ENCODE measurements at regions not wholly inside any gene's neighbourhood (a gene's known extent, or its start where the extent isn't known, plus 50 kb on each side); places are given as distances from the start of the nearest gene placed in this dataset.

- CTCF ChIA-PET, result no interaction called here
- POLR2A ChIA-PET, result no interaction called here
These were observed 164.7 kb upstream of the CHD6 start for GRCh38 chr20:41782730-41783406.

GRCh38 chr20:41782255-41782654 is 164.1 kb upstream of the CHD6 start:
- Mint-ChIP-seq H3K27ac (no peak overlapping the region), H3K9me3 (no peaks in the 10 kb centered on the region), H3K27me3 (no peaks in the 10 kb centered on the region), H3K36me3 (ENCODE audit: low read depth) (no peaks in the 10 kb centered on the region), H3K4me1 (no peaks in the 10 kb centered on the region), H3K4me3 (no peak overlapping the region)
- ChIA-PET CTCF (no interaction called here), POLR2A (no interaction called here)
- DNase-seq, result no peak

More at GRCh38 chr20:41782730-41783406, 164.7 kb upstream of the CHD6 start:
- H3K4me1 Mint-ChIP-seq, result no peaks in the 10 kb centered on the region
- H3K9me3 Mint-ChIP-seq, result no peaks in the 10 kb centered on the region
- H3K4me3 Mint-ChIP-seq, result no peak overlapping the region
- no peaks in the 10 kb centered on the region for H3K36me3 Mint-ChIP-seq (ENCODE audit: low read depth)
- no peak overlapping the region for H3K27ac Mint-ChIP-seq
- H3K27me3 Mint-ChIP-seq, result no peaks in the 10 kb centered on the region
- DNase-seq, result no peak

- Mint-ChIP-seq H3K27ac (no peak overlapping the region), H3K27me3 (no peaks in the 10 kb centered on the region)
- CTCF ChIA-PET, result no interaction called here
These were observed 158.2 kb upstream of the CHD6 start for GRCh38 chr20:41776421-41776820.

GRCh38 chr20:41774291-41774690 is 156.1 kb upstream of the CHD6 start:
- Mint-ChIP-seq H3K9me3 (no peaks in the 10 kb centered on the region), H3K27ac (no peak overlapping the region), H3K27me3 (peaks cover 2% of the 10 kb centered on the region), H3K4me3 (no peak overlapping the region), H3K4me1 (no peaks in the 10 kb centered on the region), H3K36me3 (ENCODE audit: low read depth) (no peaks in the 10 kb centered on the region)
- no peak for DNase-seq
- POLR2A ChIA-PET, result no interaction called here
- CTCF ChIA-PET, result no interaction called here

More at GRCh38 chr20:41776421-41776820, 158.2 kb upstream of the CHD6 start:
- no peaks in the 10 kb centered on the region for H3K4me1 Mint-ChIP-seq
- H3K4me3 Mint-ChIP-seq, result no peak overlapping the region
- POLR2A ChIA-PET, result no interaction called here
- H3K9me3 Mint-ChIP-seq, result no peaks in the 10 kb centered on the region
- no peak for DNase-seq
- no peaks in the 10 kb centered on the region for H3K36me3 Mint-ChIP-seq (ENCODE audit: low read depth)

- Mint-ChIP-seq H3K4me3 (no peak overlapping the region), H3K27ac (no peak overlapping the region)
These were observed 152.8 kb upstream of the CHD6 start for GRCh38 chr20:41770965-41771364.

GRCh38 chr20:41770427-41770826 is 152.2 kb upstream of the CHD6 start:
- DNase-seq, result no peak

More at GRCh38 chr20:41770965-41771364, 152.8 kb upstream of the CHD6 start:
- DNase-seq, result no peak
- H3K9me3 Mint-ChIP-seq, result no peaks in the 10 kb centered on the region
- CTCF ChIA-PET, result no interaction called here
- no peaks in the 10 kb centered on the region for H3K4me1 Mint-ChIP-seq
- peaks cover 2% of the 10 kb centered on the region for H3K27me3 Mint-ChIP-seq
- no peaks in the 10 kb centered on the region for H3K36me3 Mint-ChIP-seq (ENCODE audit: low read depth)
- POLR2A ChIA-PET, result no interaction called here

GRCh38 chr20:41769592-41770018 is 151.4 kb upstream of the CHD6 start:
- no peaks in the 10 kb centered on the region for H3K4me1 Mint-ChIP-seq
- no peak overlapping the region for H3K27ac Mint-ChIP-seq
- H3K4me3 Mint-ChIP-seq, result no peak overlapping the region
- DNase-seq, result no peak
- ChIA-PET CTCF (no interaction called here), POLR2A (no interaction called here)
- no peaks in the 10 kb centered on the region for H3K9me3 Mint-ChIP-seq
- no peaks in the 10 kb centered on the region for H3K36me3 Mint-ChIP-seq (ENCODE audit: low read depth)
- peaks cover 2% of the 10 kb centered on the region for H3K27me3 Mint-ChIP-seq

More at GRCh38 chr20:41770427-41770826, 152.2 kb upstream of the CHD6 start:
- peaks cover 2% of the 10 kb centered on the region for H3K27me3 Mint-ChIP-seq
- no peak overlapping the region for H3K27ac Mint-ChIP-seq
- POLR2A ChIA-PET, result no interaction called here
- H3K36me3 Mint-ChIP-seq (ENCODE audit: low read depth), result no peaks in the 10 kb centered on the region
- no peaks in the 10 kb centered on the region for H3K9me3 Mint-ChIP-seq
- CTCF ChIA-PET, result no interaction called here
- H3K4me3 Mint-ChIP-seq, result no peak overlapping the region
- no peaks in the 10 kb centered on the region for H3K4me1 Mint-ChIP-seq

- ChIA-PET POLR2A (no interaction called here), CTCF (no interaction called here)
- H3K4me3 Mint-ChIP-seq, result no peak overlapping the region
- peaks cover under 1% of the 10 kb centered on the region for H3K27me3 Mint-ChIP-seq
- no peaks in the 10 kb centered on the region for H3K36me3 Mint-ChIP-seq (ENCODE audit: low read depth)
- no peaks in the 10 kb centered on the region for H3K4me1 Mint-ChIP-seq
- H3K9me3 Mint-ChIP-seq, result no peaks in the 10 kb centered on the region
- DNase-seq, result no peak
- no peak overlapping the region for H3K27ac Mint-ChIP-seq
These were observed 132.0 kb upstream of the CHD6 start for GRCh38 chr20:41750137-41750536.

GRCh38 chr20:41748756-41749582 is 130.8 kb upstream of the CHD6 start:
- Mint-ChIP-seq H3K27me3 (peaks cover 4% of the 10 kb centered on the region), H3K9me3 (no peaks in the 10 kb centered on the region), H3K27ac (no peak overlapping the region), H3K4me3 (no peak overlapping the region), H3K36me3 (ENCODE audit: low read depth) (no peaks in the 10 kb centered on the region), H3K4me1 (no peaks in the 10 kb centered on the region)
- ChIA-PET CTCF (interaction anchor here (2.7 kb wide), 1 partner anchor 11 kb away, joined by 11 read pairs; no protein-coding TSS in a partner anchor), POLR2A (no interaction called here)
- DNase-seq, result no peak

GRCh38 chr20:41748051-41748450 is 129.9 kb upstream of the CHD6 start:
- no peak for DNase-seq
- Mint-ChIP-seq H3K4me1 (no peaks in the 10 kb centered on the region), H3K4me3 (no peak overlapping the region), H3K27ac (no peak overlapping the region), H3K9me3 (no peaks in the 10 kb centered on the region), H3K36me3 (ENCODE audit: low read depth) (no peaks in the 10 kb centered on the region), H3K27me3 (peaks cover 4% of the 10 kb centered on the region)
- ChIA-PET POLR2A (no interaction called here), CTCF (interaction anchor here (1.1 to 2.7 kb wide), 2 partner anchors 10 to 13 kb away, joined by 3 to 11 read pairs; no protein-coding TSS in a partner anchor)

GRCh38 chr20:41747226-41747625 is 129.0 kb upstream of the CHD6 start:
- no peaks in the 10 kb centered on the region for H3K36me3 Mint-ChIP-seq (ENCODE audit: low read depth)
- no peaks in the 10 kb centered on the region for H3K4me1 Mint-ChIP-seq
- H3K9me3 Mint-ChIP-seq, result no peaks in the 10 kb centered on the region
- no peak overlapping the region for H3K4me3 Mint-ChIP-seq
- POLR2A ChIA-PET, result no interaction called here
- no peak for DNase-seq
- H3K27ac Mint-ChIP-seq, result no peak overlapping the region
- CTCF ChIA-PET, result interaction anchor here (1.1 to 2.7 kb wide), 2 partner anchors 9 to 13 kb away, joined by 3 to 11 read pairs; no protein-coding TSS in a partner anchor
- peaks cover 4% of the 10 kb centered on the region for H3K27me3 Mint-ChIP-seq

GRCh38 chr20:41746635-41747034 is 128.5 kb upstream of the CHD6 start:
- peaks cover 4% of the 10 kb centered on the region for H3K27me3 Mint-ChIP-seq
- DNase-seq, result no peak
- CTCF ChIA-PET, result interaction anchor here (1.1 to 2.7 kb wide), 2 partner anchors 8 to 12 kb away, joined by 3 to 11 read pairs; no protein-coding TSS in a partner anchor
- H3K4me1 Mint-ChIP-seq, result no peaks in the 10 kb centered on the region
- no peaks in the 10 kb centered on the region for H3K36me3 Mint-ChIP-seq (ENCODE audit: low read depth)
- POLR2A ChIA-PET, result no interaction called here
- no peak overlapping the region for H3K27ac Mint-ChIP-seq
- H3K9me3 Mint-ChIP-seq, result no peaks in the 10 kb centered on the region
- H3K4me3 Mint-ChIP-seq, result no peak overlapping the region

GRCh38 chr20:41738604-41739206 is 120.5 kb upstream of the CHD6 start:
- no peaks in the 10 kb centered on the region for H3K36me3 Mint-ChIP-seq (ENCODE audit: low read depth)
- POLR2A ChIA-PET, result no interaction called here
- peaks cover 2% of the 10 kb centered on the region for H3K27me3 Mint-ChIP-seq
- no peak overlapping the region for H3K27ac Mint-ChIP-seq
- no peaks in the 10 kb centered on the region for H3K9me3 Mint-ChIP-seq
- CTCF ChIA-PET, result interaction anchor here (0.5 to 2.5 kb wide), 6 partner anchors 9 to 1453 kb away, joined by 3 to 11 read pairs (median 4); no protein-coding TSS in a partner anchor
- no peaks in the 10 kb centered on the region for H3K4me1 Mint-ChIP-seq
- peak; percentile 45 for DNase-seq
- H3K4me3 Mint-ChIP-seq, result no peak overlapping the region
